NT2/D1 (cell line): ENCODE measurements at regions not wholly inside any gene's neighbourhood (a gene's known extent, or its start where the extent isn't known, plus 50 kb on each side); places are given as distances from the start of the nearest gene placed in this dataset.

ENCODE experiments used
- DNase-seq: peaks from one replicate; pipeline ENCODE4 v3.0.0-alpha.2; 2011; ENCODE audit warnings: low read depth, low spot score
- H3K27me3 ChIP-seq: 2 replicates; pipeline ENCODE4 v1.6.0; 2011; ENCODE audit warnings: mild to moderate bottlenecking; ENCODE audit not compliant: insufficient read length, insufficient read depth
- H3K36me3 ChIP-seq: 2 replicates; pipeline ENCODE4 v1.6.1; 2011; ENCODE audit warnings: mild to moderate bottlenecking, low read length, mixed read lengths; ENCODE audit not compliant: insufficient read depth, insufficient read length
- H3K4me1 ChIP-seq: 2 replicates; pipeline ENCODE4 v1.5.1; 2011; ENCODE audit not compliant: insufficient read depth, insufficient read length
- H3K4me3 ChIP-seq: 2 replicates; pipeline ENCODE4 v1.5.1; 2011; ENCODE audit warnings: low read depth; ENCODE audit not compliant: insufficient read length
- H3K9ac ChIP-seq: 2 replicates; pipeline ENCODE4 v1.6.0; 2011; ENCODE audit warnings: low read depth; ENCODE audit not compliant: insufficient read length
- H3K9me3 ChIP-seq: 2 replicates; pipeline ENCODE4 v1.5.1; 2011; ENCODE audit warnings: mild to moderate bottlenecking, low read length; ENCODE audit not compliant: insufficient read depth
- SUZ12 ChIP-seq: IDR thresholded peaks from 2 replicates; pipeline ENCODE4 v1.6.1; 2011; ENCODE audit not compliant: insufficient read length, insufficient read depth; ENCODE audit errors: extremely low read depth
- YY1 ChIP-seq: IDR thresholded peaks from 2 replicates; pipeline ENCODE4 v1.6.1; 2011; ENCODE audit not compliant: insufficient read length, insufficient read depth
- ZNF274 ChIP-seq: IDR thresholded peaks from 2 replicates; pipeline ENCODE4 v1.6.1; 2011; ENCODE audit warnings: mild to moderate bottlenecking, low read depth, low read length

GRCh38 chr5:3024126-3024525 is 272.6 kb upstream of the IRX2 start:
- Histone ChIP-seq H3K36me3 (no peaks in the 10 kb centered on the region), H3K9ac (no peak overlapping the region), H3K4me1 (no peaks in the 10 kb centered on the region), H3K27me3 (no peaks in the 10 kb centered on the region), H3K9me3 (no peaks in the 10 kb centered on the region), H3K4me3 (no peak overlapping the region)
- DNase-seq = no peak
- TF ChIP-seq ZNF274 (no peak), YY1 (no peak), SUZ12 (no peak)

GRCh38 chr5:3023656-3024055 is 272.2 kb upstream of the IRX2 start:
- H3K27me3 ChIP-seq = no peaks in the 10 kb centered on the region
- no peaks in the 10 kb centered on the region for H3K9me3 ChIP-seq
- H3K36me3 ChIP-seq = no peaks in the 10 kb centered on the region
- no peak for DNase-seq
- TF ChIP-seq SUZ12 (no peak), ZNF274 (no peak), YY1 (no peak)
- H3K4me3 ChIP-seq = no peak overlapping the region
- H3K4me1 ChIP-seq = no peaks in the 10 kb centered on the region
- H3K9ac ChIP-seq = no peak overlapping the region

- Histone ChIP-seq H3K27me3 (no peaks in the 10 kb centered on the region), H3K9me3 (no peaks in the 10 kb centered on the region), H3K4me1 (no peaks in the 10 kb centered on the region), H3K9ac (no peak overlapping the region), H3K4me3 (no peak overlapping the region), H3K36me3 (no peaks in the 10 kb centered on the region)
- DNase-seq = no peak
- TF ChIP-seq SUZ12 = no peak
- TF ChIP-seq YY1 = no peak
- no peak for TF ChIP-seq ZNF274
Observed at GRCh38 chr5:3022665-3023064, 271.2 kb upstream of the IRX2 start.

DNA sequence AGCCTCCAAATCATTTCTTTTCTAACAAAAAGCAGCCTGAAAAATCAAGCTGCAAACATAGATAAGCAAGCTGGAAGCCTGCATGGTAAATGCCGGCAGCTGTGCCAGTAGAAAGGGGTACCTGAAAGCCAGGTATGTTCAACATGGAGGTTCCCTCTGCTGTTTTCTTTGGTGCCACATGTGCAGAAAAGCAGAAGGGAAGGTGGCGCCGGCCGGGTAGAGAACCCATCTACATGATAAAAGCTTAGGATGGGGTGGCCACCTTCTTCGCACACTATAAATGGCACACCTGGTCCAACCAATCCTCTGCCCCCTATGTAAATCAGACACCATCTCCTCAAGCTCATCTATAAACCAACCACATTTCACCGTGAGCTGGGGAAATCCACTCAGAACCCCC is 268.9 kb upstream of the IRX2 start:
- no peak for TF ChIP-seq YY1
- TF ChIP-seq SUZ12 = no peak
- TF ChIP-seq ZNF274 = no peak
- H3K9ac ChIP-seq = no peak overlapping the region
- no peaks in the 10 kb centered on the region for H3K9me3 ChIP-seq
- no peak for DNase-seq
- H3K36me3 ChIP-seq = no peaks in the 10 kb centered on the region
- no peaks in the 10 kb centered on the region for H3K4me1 ChIP-seq
- no peak overlapping the region for H3K4me3 ChIP-seq
- no peaks in the 10 kb centered on the region for H3K27me3 ChIP-seq

DNA sequence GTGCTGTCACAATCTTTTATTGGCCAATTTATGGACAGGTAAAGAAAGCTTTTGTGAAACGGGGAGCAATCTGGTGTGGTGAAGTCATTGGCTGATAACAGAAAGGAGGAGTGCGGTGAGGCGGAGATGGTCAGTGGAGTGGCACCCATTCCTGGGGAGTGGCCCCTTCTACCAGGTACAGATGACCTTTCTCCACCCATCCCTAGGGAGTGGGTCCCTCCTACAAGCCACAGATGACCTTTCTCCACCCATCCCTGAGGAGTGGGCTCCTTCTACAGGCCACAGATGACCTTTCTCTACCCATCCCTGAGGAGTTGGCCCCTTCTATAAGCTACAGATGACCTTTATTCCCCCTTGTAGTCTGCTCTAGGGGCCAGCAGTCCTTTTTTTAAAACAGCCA is 267.6 kb upstream of the IRX2 start:
- Histone ChIP-seq H3K9ac (no peak overlapping the region), H3K27me3 (no peaks in the 10 kb centered on the region), H3K36me3 (no peaks in the 10 kb centered on the region), H3K9me3 (no peaks in the 10 kb centered on the region), H3K4me3 (no peak overlapping the region), H3K4me1 (no peaks in the 10 kb centered on the region)
- no peak for DNase-seq
- no peak for TF ChIP-seq ZNF274
- no peak for TF ChIP-seq SUZ12
- no peak for TF ChIP-seq YY1

DNA sequence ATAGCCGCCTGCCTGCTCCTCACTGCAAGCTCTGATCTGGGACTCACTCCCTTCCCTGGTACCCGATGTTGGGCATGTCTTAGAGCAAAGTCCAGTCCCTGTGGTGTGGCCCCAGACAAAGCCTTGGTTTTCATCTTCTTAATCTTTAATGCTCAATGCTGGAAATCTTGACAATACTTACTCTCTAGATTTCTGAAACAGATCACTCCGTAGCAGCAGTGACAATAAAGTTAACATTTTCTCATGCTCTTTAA is 260.2 kb upstream of the IRX2 start:
- no peak for DNase-seq
- no peak overlapping the region for H3K4me3 ChIP-seq
- no peak overlapping the region for H3K9ac ChIP-seq
- H3K36me3 ChIP-seq = no peaks in the 10 kb centered on the region
- no peaks in the 10 kb centered on the region for H3K27me3 ChIP-seq
- H3K4me1 ChIP-seq = no peaks in the 10 kb centered on the region
- no peak for TF ChIP-seq YY1
- TF ChIP-seq SUZ12 = no peak
- TF ChIP-seq ZNF274 = no peak
- H3K9me3 ChIP-seq = no peaks in the 10 kb centered on the region

- H3K36me3 ChIP-seq = no peaks in the 10 kb centered on the region
- TF ChIP-seq ZNF274 = no peak
- no peak for TF ChIP-seq SUZ12
- TF ChIP-seq YY1 = no peak
- H3K4me3 ChIP-seq = no peak overlapping the region
- H3K9ac ChIP-seq = no peak overlapping the region
- no peaks in the 10 kb centered on the region for H3K27me3 ChIP-seq
- no peaks in the 10 kb centered on the region for H3K9me3 ChIP-seq
- no peaks in the 10 kb centered on the region for H3K4me1 ChIP-seq
- no peak for DNase-seq
Observed at GRCh38 chr5:3010953-3011763, 259.7 kb upstream of the IRX2 start.
